HG03354 (cell line): ENCODE measurements at regions not wholly inside any gene's neighbourhood (a gene's known extent, or its start where the extent isn't known, plus 50 kb on each side); places are given as distances from the start of the nearest gene placed in this dataset.
"Not testable (repeated sequence)": the region's sequence is repeated elsewhere in the genome, so short reads cannot be mapped to it uniquely, and the experiment has no call there.

Source experiments
- ATAC-seq: cut with Tn5 transposase; IDR thresholded peaks from one replicate; pipeline ENCODE4 v1.9.1; 2021; ENCODE audit warnings: mild to moderate bottlenecking; ENCODE audit not compliant: unreplicated experiment, poor library complexity, severe bottlenecking

DNA sequence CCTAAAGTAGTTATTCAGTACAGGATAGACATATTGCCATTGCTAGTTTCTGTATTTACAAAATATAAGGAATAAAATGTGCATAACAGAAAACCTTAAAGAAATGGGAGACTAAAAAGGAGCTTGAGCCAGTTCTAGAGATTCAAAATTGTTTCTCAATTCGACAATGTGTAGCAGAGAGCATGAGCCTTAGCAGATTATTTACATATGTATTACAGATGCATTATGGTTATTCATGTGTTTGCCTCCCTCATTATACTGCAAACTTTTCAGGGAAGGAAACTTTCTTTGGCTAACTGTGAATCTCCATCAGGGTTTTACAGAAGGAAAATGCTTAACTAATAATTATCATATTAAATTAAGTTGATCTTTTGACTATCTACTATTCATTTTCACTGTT is 854.4 kb upstream of the SLC39A10 start:
- ATAC-seq: no peak

DNA sequence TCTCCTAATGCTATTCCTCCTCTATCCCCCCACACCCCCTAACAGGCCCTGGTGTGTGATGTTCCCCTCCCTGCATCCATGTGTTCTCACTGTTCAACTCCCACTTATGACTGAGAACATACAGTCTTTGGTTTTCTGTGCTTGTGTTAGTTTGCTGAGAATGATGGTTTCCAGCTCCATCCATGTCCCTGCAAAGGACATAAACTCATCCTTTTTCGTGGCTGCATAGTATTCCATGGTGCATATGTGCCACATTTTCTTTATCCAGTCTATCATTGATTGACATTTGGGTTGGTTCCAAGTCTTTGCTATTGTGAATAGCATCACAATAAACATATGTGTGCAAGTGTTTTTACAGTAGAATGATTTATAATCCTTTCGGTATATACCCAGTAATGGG is 870.0 kb upstream of the SLC39A10 start:
- ATAC-seq: not testable (repeated sequence)

DNA sequence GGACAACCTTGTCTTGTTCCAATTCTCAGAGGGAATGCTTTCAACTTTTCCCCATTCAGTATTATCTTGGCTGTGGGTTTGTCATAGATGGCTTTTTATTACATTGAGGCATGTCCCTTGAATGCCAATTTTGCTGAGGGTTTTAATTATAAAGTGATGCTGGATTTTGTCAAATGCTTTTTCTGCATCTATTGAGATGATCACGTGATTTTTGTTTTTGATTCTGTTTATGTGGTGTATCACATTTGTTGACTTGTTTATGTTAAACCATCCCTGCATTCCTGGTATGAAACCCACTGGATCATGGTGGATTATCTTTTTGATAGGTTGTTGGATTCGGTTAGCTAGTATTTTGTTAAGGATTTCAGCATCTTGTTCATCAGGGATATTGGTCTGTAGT is 885.6 kb upstream of the SLC39A10 start:
- ATAC-seq: not testable (repeated sequence)

DNA sequence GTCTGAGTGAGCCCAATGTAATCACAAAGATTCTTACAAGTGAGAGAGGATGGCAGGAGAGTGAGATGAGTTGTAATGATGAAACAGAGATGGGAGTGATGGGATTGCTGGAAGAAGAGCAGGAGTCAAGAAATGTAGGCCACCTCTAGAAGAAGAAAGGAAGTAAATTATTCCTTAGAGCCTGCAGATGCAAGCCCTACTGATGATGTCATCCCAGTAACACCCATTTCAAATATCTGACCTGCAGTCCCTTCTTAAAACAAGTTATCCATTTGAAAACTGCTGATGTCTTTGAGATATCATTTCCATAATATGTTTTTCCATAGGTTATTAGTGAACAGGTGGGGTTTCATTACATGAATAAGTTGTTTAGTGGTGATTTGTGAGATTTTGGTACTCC is 888.0 kb upstream of the SLC39A10 start:
- no peak for ATAC-seq

DNA sequence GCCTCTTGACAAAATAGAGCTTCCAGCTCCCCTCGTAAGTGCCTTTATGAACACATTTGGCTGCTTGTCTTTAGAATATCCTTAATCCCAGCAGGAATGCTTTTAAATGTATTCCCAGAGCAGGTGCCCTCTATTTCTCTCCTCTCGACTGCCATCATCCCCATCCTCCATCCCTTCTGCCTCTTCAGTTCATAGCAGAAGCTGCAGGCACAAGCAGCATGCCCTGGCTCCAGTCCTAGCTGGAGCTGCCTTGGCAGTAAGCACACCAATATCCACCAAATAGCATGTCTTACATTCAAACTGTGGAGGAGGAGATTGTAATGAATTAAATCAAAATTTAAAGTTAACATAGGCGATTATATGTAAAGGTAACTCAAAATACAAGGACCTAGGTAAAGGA is 891.3 kb upstream of the SLC39A10 start:
- no peak for ATAC-seq

DNA sequence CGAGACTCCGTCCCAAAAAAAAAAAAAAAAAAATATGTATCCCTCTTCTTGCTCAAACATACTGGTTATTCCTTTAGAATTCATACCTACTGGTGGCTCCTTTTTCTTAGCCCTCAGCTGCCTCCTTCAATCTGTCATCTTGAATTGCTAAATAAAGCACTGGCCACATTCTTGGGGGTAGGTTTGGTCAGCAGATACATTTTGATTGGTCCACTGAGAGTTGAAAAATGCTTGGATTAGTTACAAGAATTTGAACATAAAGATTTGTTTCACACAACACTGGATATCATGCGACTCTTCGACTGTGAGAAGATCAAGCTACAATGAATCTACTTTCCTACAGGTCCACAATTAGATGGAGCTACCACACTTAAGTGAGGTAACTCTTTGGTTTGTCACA is 906.1 kb upstream of the SLC39A10 start:
- no peak for ATAC-seq

DNA sequence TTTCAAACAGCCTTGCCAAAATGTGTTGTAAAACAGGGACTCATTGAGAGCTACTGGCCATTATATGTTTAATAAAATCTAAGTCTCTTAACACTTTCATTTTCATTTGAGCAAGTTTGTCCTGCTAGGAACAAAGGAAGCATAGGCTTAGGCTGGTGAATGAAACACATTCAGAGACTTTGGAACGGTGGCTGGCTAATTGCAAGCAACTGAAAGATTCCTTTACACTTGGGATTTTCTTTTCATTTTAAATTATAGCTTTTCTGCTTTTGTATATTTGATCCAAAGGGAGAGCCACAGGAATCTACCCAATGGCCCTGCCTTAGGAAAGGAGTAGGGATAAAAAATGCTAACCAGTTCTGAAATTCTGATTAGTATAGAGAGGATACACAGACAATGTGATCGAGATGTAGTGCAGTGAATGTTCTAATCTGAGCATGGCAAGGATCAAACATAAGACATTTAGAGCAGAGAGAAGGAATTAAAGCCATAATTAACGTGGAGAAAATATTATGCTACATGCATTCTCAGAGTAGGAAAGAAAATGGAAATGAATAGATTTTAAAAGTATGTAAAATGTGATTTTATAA is 911.4 kb upstream of the SLC39A10 start:
- ATAC-seq: no peak

DNA sequence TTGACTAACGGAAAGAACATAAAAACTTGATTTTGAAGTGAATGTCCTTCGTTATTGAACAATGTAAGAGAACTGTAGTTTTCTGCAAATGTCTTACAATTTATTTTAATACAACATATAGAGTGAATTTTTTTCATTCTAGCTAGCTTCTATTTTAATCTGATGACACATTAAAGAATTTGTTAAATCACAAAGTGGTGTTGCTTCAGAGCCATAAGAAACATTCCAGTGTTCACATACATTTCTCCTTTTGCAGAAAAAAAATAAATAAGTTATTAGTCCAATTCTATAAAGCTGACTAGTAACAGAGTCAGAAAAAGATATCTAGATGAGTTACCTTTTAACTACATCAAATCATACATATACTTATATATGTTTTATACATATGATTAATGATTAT is 914.3 kb upstream of the SLC39A10 start:
- no peak for ATAC-seq

DNA sequence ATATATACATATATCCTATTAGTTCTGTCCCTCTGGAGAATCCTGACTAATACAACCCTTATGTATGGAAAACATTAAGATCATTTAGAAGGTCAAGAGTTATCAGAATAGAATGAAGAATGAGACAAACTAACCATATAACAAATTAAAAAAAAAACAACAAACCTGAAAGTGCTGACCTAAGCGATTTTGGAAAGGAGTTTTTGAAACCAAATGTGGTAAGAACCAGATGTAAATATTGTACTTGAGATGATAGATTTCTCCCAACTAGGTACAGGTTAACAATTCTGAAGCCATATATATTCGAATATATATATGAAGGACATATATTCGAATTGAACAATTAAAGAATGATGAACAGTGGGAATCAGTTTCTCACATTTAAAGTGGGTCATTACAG is 917.8 kb upstream of the SLC39A10 start:
- no peak for ATAC-seq

DNA sequence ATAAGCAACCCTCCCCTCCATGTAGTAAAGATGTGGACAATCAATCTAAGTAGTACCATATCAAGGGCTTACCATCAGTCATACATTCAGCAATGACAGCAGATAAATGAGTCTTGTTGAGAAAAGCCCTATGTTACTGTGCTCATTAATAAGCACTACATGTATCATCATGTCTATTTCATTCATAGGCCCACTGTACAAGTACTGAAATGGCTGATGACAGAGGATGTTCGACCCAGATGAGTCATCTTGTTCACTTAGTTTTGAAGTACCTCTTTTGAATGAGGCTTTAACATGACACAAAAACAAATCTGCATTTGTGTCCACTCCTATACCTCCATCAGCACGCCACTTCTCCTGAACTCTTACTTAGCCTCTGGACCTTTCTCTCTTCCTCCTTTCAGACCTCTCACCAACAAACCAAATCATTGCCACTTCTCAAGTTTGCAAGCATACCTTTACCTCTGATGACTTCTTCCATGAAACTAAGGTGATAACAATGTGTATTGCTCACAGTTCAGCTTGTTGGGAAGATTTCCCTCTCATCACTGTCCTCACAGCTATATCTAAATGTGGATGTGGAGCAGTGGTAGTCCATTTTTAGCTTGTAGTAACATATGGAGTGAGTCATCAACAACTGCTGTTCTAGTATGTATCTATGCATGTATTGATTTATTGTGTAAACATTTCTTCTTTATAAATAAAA is 921.0 kb upstream of the SLC39A10 start:
- ATAC-seq: no peak

DNA sequence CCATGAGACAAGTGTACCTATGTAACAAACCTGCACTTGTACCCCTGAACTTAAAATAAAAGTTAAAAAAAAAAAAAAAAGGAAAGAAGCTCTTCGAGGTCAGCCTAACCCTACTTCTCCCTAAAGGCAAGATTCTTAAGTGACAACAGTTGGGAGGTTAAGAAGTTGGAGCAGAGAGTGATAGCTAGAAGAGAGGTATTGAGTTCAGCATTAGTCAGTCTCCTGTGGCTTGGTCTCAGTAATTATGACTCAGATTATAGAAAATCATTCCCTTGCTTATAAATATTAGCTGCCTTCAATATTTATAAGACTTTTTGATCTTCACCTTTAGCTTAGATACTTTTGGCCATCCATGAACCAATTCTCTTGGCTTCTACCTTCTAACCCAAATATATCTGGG is 926.8 kb upstream of the SLC39A10 start:
- ATAC-seq: no peak

DNA sequence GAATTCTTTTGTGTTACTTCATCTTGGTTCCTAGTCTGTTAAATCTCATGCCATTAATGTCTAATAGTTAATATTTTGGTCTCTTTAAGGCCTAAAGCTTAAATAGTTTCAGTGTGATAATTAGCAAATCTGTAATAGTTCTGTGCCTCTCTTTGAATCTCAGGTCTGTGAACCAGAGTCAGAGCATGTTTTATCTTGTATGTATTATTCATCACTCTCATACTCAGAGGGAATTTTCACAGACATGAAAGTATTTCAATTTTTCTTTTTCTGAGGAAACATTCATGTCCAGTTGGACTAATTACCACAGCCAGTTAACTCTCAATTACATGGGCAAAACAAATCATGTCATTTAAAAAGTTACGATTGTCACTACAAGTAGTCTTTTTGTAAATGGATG is 931.9 kb upstream of the SLC39A10 start:
- ATAC-seq: no peak

DNA sequence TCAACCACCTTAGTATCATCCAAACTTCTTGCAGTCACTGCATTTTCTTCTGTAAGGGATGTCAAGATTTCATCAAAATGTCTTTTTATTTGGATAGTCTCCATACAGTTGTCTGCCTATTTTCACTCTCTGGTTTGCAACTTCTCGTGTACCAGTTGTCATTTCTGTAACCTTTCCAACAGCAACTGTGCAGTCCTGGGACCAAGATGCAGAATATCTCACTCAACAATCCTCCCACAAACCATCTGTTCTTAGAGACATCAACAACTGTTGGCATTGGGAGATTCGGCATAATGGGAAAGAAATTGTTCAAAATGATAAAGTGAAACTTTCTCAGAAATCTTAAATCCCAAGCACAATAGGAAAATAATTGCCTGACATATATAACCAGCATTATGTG is 933.6 kb upstream of the SLC39A10 start:
- ATAC-seq: no peak

DNA sequence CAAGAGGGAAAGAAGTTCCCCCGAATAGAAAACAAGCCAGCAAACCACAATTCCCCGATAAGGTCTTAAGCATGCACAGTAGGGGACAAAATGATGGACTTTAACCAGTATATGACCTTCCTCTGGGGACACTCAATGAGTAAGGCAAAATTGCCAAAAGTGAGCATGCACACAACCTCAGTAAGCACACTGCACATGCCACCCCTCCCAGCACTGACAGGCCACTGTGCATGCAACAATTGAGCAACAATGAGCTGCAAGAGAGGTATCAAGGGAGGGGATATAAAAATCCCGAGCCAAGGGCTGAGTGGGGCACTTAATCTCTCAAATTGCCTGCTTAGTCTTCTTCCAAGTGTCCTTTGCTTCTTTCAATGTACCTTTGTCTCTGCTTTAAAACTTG is 935.8 kb upstream of the SLC39A10 start:
- ATAC-seq: no peak

DNA sequence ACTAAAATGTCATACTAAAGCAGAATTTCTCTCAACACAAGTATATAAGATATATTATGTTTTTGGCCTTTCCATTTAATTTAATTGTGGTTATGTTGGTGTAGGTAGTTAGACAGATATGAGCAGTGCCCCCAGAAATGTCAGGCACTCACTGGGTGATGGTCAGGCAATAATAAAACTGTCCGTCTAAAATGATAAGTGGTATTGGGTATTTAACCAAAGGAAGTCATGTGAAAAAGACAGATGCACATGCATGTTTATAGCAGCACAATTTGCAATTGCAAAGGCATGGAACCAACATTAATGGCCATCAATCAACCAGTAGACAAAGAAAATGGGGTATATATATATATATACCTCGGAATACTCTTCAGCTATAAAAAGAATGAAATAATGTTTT is 936.6 kb upstream of the SLC39A10 start:
- ATAC-seq: no peak

DNA sequence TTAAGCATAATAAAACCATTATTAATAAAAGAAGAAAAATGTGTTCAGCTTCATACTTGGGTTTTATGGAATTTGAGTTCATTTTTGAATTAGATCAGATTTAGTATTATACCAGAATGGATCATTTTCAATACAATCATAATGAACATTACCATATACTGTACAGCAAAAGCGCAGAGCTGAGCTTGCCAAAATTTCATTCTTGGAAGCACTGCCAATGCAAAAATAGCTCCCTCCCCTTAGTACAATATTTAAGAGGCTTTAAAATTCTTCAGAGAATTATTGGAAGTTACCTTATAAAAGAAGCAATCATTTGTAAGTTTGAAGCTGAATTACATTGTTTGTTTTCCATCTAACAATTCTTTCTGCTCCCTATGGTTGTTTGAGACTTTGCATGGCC is 938.1 kb upstream of the SLC39A10 start:
- no peak for ATAC-seq

DNA sequence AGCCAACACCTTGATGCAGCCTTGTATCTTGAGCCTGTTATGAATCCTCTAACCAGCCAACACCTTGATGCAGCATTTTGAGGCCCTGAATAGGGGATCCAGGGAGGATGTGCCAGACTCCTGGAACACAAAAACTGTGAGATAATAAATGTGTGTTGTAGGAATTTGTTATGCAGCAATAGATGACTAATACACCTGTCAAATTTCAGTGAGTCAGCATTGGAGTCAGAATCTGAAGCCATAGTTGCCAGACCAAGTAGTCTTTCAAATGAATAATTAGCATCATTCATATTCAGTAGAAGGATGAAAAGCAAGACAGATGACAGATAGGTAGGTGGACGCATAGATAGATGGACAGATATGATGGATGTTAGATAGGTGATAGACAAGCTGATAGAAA is 942.5 kb upstream of the SLC39A10 start:
- ATAC-seq: no peak

DNA sequence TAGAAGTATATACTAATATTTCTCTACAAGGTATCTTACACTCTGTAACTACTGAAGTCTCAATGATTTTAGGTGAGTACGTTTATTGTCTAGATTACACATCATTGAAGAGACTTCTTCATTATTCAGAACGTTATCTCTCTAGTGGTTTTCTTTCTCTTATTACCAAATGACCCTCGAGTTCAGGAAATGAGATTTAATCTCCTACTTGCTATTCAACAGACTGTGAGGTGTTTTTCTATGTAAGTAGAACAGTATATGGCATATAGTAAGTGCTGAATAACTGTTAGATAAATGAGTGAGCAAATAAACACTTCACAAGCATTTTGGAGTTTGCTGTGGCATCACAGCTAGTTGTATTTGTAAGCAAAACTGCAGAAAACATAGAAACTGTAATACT is 947.2 kb upstream of the SLC39A10 start:
- ATAC-seq: no peak

DNA sequence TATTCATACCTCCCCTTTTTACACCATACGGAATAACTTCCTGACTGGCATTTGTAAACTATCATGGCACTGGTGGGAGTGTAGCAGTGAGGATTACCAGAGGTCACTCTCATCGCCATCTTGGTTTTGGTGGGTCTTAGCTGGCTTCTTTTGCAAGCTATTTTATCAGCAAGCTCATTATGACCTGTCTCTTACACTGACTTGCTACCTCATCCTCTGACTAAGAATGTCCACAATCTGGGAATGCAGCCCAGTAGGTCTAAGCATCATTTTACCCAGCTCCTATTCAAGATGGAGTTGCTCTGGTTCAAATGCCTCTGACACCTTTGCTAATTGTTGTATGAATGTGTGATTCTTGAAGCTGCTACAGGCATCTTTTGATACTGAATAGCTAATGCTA is 950.8 kb upstream of the SLC39A10 start:
- no peak for ATAC-seq

DNA sequence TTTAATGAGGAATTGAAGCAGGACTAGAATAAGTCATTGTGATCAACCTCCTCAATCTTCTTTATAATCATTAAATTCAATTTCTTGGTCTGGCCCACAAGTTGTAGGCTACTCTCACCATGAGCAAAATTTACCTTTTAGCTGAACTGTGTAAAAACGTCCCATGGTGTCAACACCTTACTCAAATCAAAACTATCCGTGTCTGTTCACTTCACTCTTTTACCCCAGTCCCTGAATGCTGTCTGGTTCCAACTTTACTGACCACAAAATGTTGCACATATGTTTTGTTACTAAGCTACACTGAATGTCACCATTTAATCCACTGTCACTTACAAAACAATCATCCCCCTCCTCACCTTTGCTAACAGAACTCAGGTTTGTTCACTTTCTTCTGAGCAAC is 951.6 kb upstream of the SLC39A10 start:
- no peak for ATAC-seq

DNA sequence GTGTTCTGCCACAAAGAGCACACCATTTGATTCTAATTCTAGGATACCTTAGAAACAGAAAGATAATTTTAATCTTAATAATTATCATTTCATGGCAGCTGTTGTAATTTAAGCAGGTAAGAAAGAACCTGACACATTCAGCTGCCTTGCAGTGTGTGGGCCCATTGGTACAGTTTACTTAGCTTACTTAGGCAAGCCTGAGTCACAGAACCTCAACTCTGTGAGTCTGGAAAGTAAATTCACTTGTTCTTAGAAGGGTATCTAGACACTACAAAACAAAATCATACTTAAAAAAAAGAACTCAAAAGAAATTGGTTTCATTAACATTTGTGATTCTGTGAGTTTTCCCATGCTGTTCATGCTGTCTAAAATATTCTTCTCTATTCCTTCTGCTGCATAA is 956.3 kb upstream of the SLC39A10 start:
- no peak for ATAC-seq

DNA sequence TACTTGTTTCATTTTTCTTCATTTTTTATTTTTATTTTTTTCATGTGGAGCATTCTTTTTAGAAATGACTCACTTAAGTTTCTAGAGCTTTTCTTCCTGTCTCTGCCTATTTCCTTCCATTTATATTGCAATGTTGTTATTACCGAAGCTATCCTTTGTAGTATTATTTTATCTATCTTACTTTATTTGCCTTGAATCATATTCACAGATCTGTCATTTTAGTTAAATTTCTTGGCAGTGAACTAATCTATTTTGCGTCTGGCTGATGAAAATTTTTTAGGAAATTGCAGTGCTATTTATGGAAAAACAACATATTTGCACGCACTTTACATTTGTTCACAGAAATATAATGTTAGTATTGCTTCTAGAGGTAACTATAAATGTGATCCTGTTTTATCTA is 956.9 kb upstream of the SLC39A10 start:
- no peak for ATAC-seq
